ENCODE measurements at regions not wholly inside any gene's neighbourhood (a gene's known extent, or its start where the extent isn't known, plus 50 kb on each side); places are given as distances from the start of the nearest gene placed in this dataset.
"Not testable (repeated sequence)": the region's sequence is repeated elsewhere in the genome, so short reads cannot be mapped to it uniquely, and the experiment has no call there.

- no peak for DNase-seq
These were observed 114.5 kb upstream of the IRX1 start for GRCh38 chr5:3481175-3481574.

GRCh38 chr5:3475674-3476073 is 120.0 kb upstream of the IRX1 start:
- no peak for DNase-seq

GRCh38 chr5:3466392-3466791 is 129.2 kb upstream of the IRX1 start:
- no peak for DNase-seq

- DNase-seq: no peak
These were observed 135.2 kb upstream of the IRX1 start for GRCh38 chr5:3460416-3460815.

- no peak for DNase-seq
These were observed 139.4 kb upstream of the IRX1 start for GRCh38 chr5:3456121-3456681.

GRCh38 chr5:3454028-3454427 is 141.6 kb upstream of the IRX1 start:
- DNase-seq: not testable (repeated sequence)

- DNase-seq: no peak
These were observed 143.0 kb upstream of the IRX1 start for GRCh38 chr5:3452622-3453021.

GRCh38 chr5:3451961-3452360 is 143.7 kb upstream of the IRX1 start:
- DNase-seq: no peak

- no peak for DNase-seq
These were observed 146.2 kb upstream of the IRX1 start for GRCh38 chr5:3449481-3449880.

GRCh38 chr5:3446410-3446809 is 149.2 kb upstream of the IRX1 start:
- no peak for DNase-seq

GRCh38 chr5:3445517-3445916 is 150.1 kb upstream of the IRX1 start:
- DNase-seq: not testable (repeated sequence)

GRCh38 chr5:3432135-3432534 is 163.5 kb upstream of the IRX1 start:
- no peak for DNase-seq

- DNase-seq: no peak
These were observed 164.9 kb upstream of the IRX1 start for GRCh38 chr5:3430691-3431090.

- no peak for DNase-seq
These were observed 165.7 kb upstream of the IRX1 start for GRCh38 chr5:3429962-3430361.

- no peak for DNase-seq
These were observed 167.3 kb upstream of the IRX1 start for GRCh38 chr5:3428334-3428733.

GRCh38 chr5:3424946-3425345 is 170.7 kb upstream of the IRX1 start:
- no peak for DNase-seq

- DNase-seq: no peak
These were observed 178.2 kb upstream of the IRX1 start for GRCh38 chr5:3417376-3417943.

GRCh38 chr5:3414371-3414770 is 181.3 kb upstream of the IRX1 start:
- no peak for DNase-seq

- no peak for DNase-seq
These were observed 183.5 kb upstream of the IRX1 start for GRCh38 chr5:3412146-3412545.

GRCh38 chr5:3411363-3411762 is 184.3 kb upstream of the IRX1 start:
- no peak for DNase-seq

GRCh38 chr5:3401635-3402034 is 194.0 kb upstream of the IRX1 start:
- DNase-seq: no peak

GRCh38 chr5:3400659-3401058 is 195.0 kb upstream of the IRX1 start:
- no peak for DNase-seq

- DNase-seq: no peak
These were observed 200.6 kb upstream of the IRX1 start for GRCh38 chr5:3394891-3395599.

GRCh38 chr5:3393920-3394597 is 201.6 kb upstream of the IRX1 start:
- no peak for DNase-seq

All from fibroblast of skin of right biceps (primary cell).